GM18861 (cell line): ENCODE measurements at regions not wholly inside any gene's neighbourhood (a gene's known extent, or its start where the extent isn't known, plus 50 kb on each side); places are given as distances from the start of the nearest gene placed in this dataset.
"Not testable (repeated sequence)": the region's sequence is repeated elsewhere in the genome, so short reads cannot be mapped to it uniquely, and the experiment has no call there.

Source experiments
- ATAC-seq: cut with Tn5 transposase; IDR thresholded peaks from one replicate; pipeline ENCODE4 v1.9.1; 2021; ENCODE audit not compliant: unreplicated experiment

GRCh38 chrX:117510453-117510852 is 606.2 kb downstream of the KLHL13 start:
- no peak for ATAC-seq

GRCh38 chrX:117508021-117508420 is 608.6 kb downstream of the KLHL13 start:
- no peak for ATAC-seq

GRCh38 chrX:117487421-117487820 is 629.2 kb downstream of the KLHL13 start:
- ATAC-seq, result no peak

GRCh38 chrX:117483950-117484349 is 632.7 kb downstream of the KLHL13 start:
- no peak for ATAC-seq

GRCh38 chrX:117458243-117458968 is 658.2 kb downstream of the KLHL13 start:
- ATAC-seq, result no peak

- no peak for ATAC-seq
These were observed 660.8 kb downstream of the KLHL13 start for GRCh38 chrX:117455787-117456186.

GRCh38 chrX:117429501-117429900 is 687.1 kb downstream of the KLHL13 start:
- no peak for ATAC-seq

- no peak for ATAC-seq
These were observed 709.0 kb downstream of the KLHL13 start for GRCh38 chrX:117407449-117408150.

GRCh38 chrX:117400839-117401238 is 715.8 kb downstream of the KLHL13 start:
- ATAC-seq, result no peak

- no peak for ATAC-seq
These were observed 716.6 kb downstream of the KLHL13 start for GRCh38 chrX:117400005-117400404.

- ATAC-seq, result no peak
These were observed 718.8 kb downstream of the KLHL13 start for GRCh38 chrX:117397844-117398243.

- not testable (repeated sequence) for ATAC-seq
These were observed 722.0 kb downstream of the KLHL13 start for GRCh38 chrX:117394506-117395070.

GRCh38 chrX:117392360-117392759 is 724.2 kb downstream of the KLHL13 start:
- ATAC-seq, result not testable (repeated sequence)

GRCh38 chrX:117376460-117376859 is 740.1 kb downstream of the KLHL13 start:
- ATAC-seq, result no peak

GRCh38 chrX:117335209-117335608 is 781.4 kb downstream of the KLHL13 start:
- ATAC-seq, result no peak

GRCh38 chrX:117327373-117327772 is 789.2 kb downstream of the KLHL13 start:
- no peak for ATAC-seq

GRCh38 chrX:117325706-117326105 is 790.9 kb downstream of the KLHL13 start:
- ATAC-seq, result no peak

GRCh38 chrX:117305168-117305766 is 811.3 kb downstream of the KLHL13 start:
- ATAC-seq, result no peak

GRCh38 chrX:117301086-117301485 is 815.5 kb downstream of the KLHL13 start:
- ATAC-seq, result no peak

- no peak for ATAC-seq
These were observed 824.9 kb downstream of the KLHL13 start for GRCh38 chrX:117291760-117292159.

- no peak for ATAC-seq
These were observed 812.2 kb upstream of the CT83 start for GRCh38 chrX:117274965-117275364.
